ENCODE measurements at regions not wholly inside any gene's neighbourhood (a gene's known extent, or its start where the extent isn't known, plus 50 kb on each side); places are given as distances from the start of the nearest gene placed in this dataset.

GRCh38 chr14:85744573-85744972, 214.6 kb downstream of the FLRT2 start:
- no peak overlapping the region for H3K4me3 Mint-ChIP-seq
- Histone ChIP-seq H3K4me1 (ENCODE audit: insufficient read depth) (no peaks in the 10 kb centered on the region), H3K27ac (ENCODE audit: low read depth) (no peak overlapping the region), H3K79me2 (replicated peaks; ENCODE audit: insufficient read depth) (no peaks in the 10 kb centered on the region), H3K36me3 (ENCODE audit: insufficient read depth) (no peaks in the 10 kb centered on the region), H2AFZ (no peak overlapping the region), H4K20me1 (replicated peaks; ENCODE audit: insufficient read depth) (no peaks in the 10 kb centered on the region), H3K4me3 (no peak overlapping the region), H3F3A (replicated peaks; ENCODE audit: low read depth) (no peaks in the 10 kb centered on the region), H3K9me2 (ENCODE audit: insufficient read depth) (peaks cover 12% of the 10 kb centered on the region), H3K27me3 (ENCODE audit: insufficient read depth) (no peaks in the 10 kb centered on the region), H3K4me2 (no peak overlapping the region)
- DNase-seq (ENCODE audit: low spot score) (no peak), ATAC-seq (no peak)
- no peaks in the 10 kb centered on the region for H3K36me3 Mint-ChIP-seq (ENCODE audit: low read depth)
- no peak overlapping the region for H3K27ac Mint-ChIP-seq
- no peaks in the 10 kb centered on the region; the same call in 2 of the 3 replicates for H3K9me3 Mint-ChIP-seq
- no peak for TF ChIP-seq JUNB (IDR thresholded peaks at IDR 0.05; ENCODE audit: unreplicated experiment)
- no peak for TF ChIP-seq ZNF462 (CRISPR knock-in tag; IDR thresholded peaks at IDR 0.05)
- 0 out of 3 replicates have a peak, but pooled peaks cover 2% of the 10 kb centered on the region for H3K4me1 Mint-ChIP-seq
- no peaks in the 10 kb centered on the region for H3K27me3 Mint-ChIP-seq (ENCODE audit: insufficient read depth, low read depth, poor library complexity)

GRCh38 chr14:85732031-85732430, 202.1 kb downstream of the FLRT2 start:
- no peak for DNase-seq (ENCODE audit: low spot score)
- Histone ChIP-seq H3K4me1 (ENCODE audit: insufficient read depth) (peaks cover 6% of the 10 kb centered on the region; the same call in 1 of the 2 replicates), H3F3A (replicated peaks; ENCODE audit: low read depth) (no peaks in the 10 kb centered on the region), H3K36me3 (ENCODE audit: insufficient read depth) (no peaks in the 10 kb centered on the region), H3K27ac (ENCODE audit: low read depth) (no peak overlapping the region), H3K27me3 (ENCODE audit: insufficient read depth) (no peaks in the 10 kb centered on the region), H3K4me2 (no peak overlapping the region), H3K79me2 (replicated peaks; ENCODE audit: insufficient read depth) (no peaks in the 10 kb centered on the region), H3K4me3 (no peak overlapping the region), H4K20me1 (replicated peaks; ENCODE audit: insufficient read depth) (no peaks in the 10 kb centered on the region), H2AFZ (peak overlapping the region; percentile 80), H3K9me2 (ENCODE audit: insufficient read depth) (0 out of 2 replicates have a peak, but pooled peaks cover under 1% of the 10 kb centered on the region)
- TF ChIP-seq EZH2 (IDR thresholded peaks at IDR 0.05; ENCODE audit: low read depth, unreplicated experiment) (no peak), ZNF331 (CRISPR knock-in tag; IDR thresholded peaks at IDR 0.05; ENCODE audit: low read depth) (no peak), CTCF (conservative IDR thresholded peaks at IDR 0.05; ENCODE audit: low read depth in 2 of 2) (no peak), ETS1 (IDR thresholded peaks at IDR 0.05) (no peak), STAT1 (IDR thresholded peaks at IDR 0.05; ENCODE audit: unreplicated experiment) (no peak), POLR2AphosphoS5 (IDR thresholded peaks at IDR 0.05; ENCODE audit: low read depth) (no peak)
- Mint-ChIP-seq H3K27ac (no peak overlapping the region), H3K36me3 (ENCODE audit: low read depth) (no peaks in the 10 kb centered on the region), H3K4me1 (peaks cover 15% of the 10 kb centered on the region; the same call in 2 of the 3 replicates), H3K27me3 (ENCODE audit: insufficient read depth, low read depth, poor library complexity) (no peaks in the 10 kb centered on the region), H3K4me3 (no peak overlapping the region), H3K9me3 (0 out of 3 replicates have a peak, but pooled peaks cover under 1% of the 10 kb centered on the region)
- no peak for ATAC-seq

Data from GM23338 (cell line).